PFSK-1 (cell line): ENCODE measurements at regions not wholly inside any gene's neighbourhood (a gene's known extent, or its start where the extent isn't known, plus 50 kb on each side); places are given as distances from the start of the nearest gene placed in this dataset.

ENCODE experiments used
- FOXP2 ChIP-seq: optimal IDR thresholded peaks from 2 replicates; pipeline ENCODE3; 2011; ENCODE audit warnings: borderline replicate concordance, control low read depth, inconsistent platforms; ENCODE audit not compliant: insufficient read depth; ENCODE audit errors: extremely low read length, extremely low read depth
- POLR2AphosphoS5 ChIP-seq: IDR thresholded peaks from 2 replicates; pipeline ENCODE4 v1.6.1; 2012; ENCODE audit warnings: low read depth, mild to moderate bottlenecking, control low read depth, low read length, moderate library complexity
- SIN3A ChIP-seq: IDR thresholded peaks from 2 replicates; pipeline ENCODE4 v1.6.1; 2012; ENCODE audit warnings: mild to moderate bottlenecking, low read length, moderate library complexity, borderline replicate concordance; ENCODE audit not compliant: insufficient read depth
- TAF1 ChIP-seq: IDR thresholded peaks from 2 replicates; pipeline ENCODE4 v1.6.1; 2012; ENCODE audit warnings: low read length, control low read depth, borderline replicate concordance; ENCODE audit not compliant: insufficient read depth
- TF ChIP-seq, protein P1 (sequence below), 2 experiments: IDR thresholded peaks; 2 replicates each; pipeline versions ENCODE4 v1.6.1 to v1.8.0; 2011 to 2012; ENCODE audit warnings: low read depth in 2 of 2, low read length in 2 of 2, control low read depth in 1 of 2, inconsistent platforms in 1 of 2, mild to moderate bottlenecking in 1 of 2, moderate library complexity in 1 of 2; ENCODE audit not compliant: insufficient read depth in 1 of 2

DNA sequence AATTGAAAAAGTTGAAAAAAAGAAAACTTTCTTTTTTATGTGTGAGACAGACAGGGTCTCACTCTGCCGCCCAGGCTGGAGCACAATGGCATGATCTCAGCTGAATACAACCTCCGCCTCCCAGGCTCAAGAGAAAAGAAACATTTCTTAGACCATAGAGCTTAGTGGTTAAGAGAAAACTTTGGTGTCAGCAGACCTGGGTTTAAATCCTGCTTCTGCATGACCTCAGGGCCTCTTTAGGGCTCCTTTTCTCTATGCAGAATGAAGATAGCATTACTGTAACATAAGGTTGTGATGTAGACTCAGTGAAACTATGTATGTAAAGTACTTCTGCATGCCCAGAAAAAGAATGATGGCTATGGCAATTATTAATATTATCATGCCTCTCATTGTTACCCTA lies 104.7 kb upstream of the NUDT4 start:
- TF ChIP-seq POLR2AphosphoS5 (no peak), FOXP2 (no peak), SIN3A (no peak)

DNA sequence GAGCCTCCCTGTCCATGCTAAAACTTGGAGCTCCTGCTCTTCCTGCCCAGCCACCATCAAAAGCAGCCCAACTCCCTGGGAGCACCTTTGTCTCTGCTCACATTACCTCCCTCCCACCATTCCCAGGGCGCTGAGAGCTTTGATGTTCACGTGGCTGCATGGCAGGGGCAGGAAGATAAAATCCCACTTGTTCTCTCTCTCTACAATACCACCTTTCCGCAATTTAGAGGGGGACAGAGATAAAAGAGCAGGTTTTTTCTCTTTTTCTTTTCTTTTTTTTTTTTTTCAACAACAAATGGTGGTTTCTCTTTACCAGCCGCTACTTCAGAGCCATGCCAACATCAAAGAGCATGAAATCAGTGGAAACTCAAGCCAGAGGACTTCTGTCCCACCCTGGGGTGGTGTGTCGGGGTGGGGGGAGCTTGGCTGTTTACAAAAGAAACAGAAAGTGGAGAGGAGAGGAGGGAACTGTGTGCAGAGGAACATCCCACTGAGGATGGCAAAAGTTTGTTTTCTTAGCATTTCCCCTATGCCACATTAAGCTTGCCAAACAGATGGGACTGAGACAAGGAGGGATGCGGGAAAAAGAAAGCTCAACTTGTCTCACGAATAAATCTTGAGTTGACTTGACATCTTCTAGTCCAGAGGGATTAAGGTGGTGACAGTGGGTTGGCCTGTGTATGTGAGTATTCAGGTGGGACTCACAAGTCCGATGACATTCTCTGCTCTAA lies 103.7 kb upstream of the NUDT4 start:
- TF ChIP-seq POLR2AphosphoS5 (no peak), TAF1 (no peak), SIN3A (no peak), FOXP2 (no peak)
- TF ChIP-seq, protein P1, sequence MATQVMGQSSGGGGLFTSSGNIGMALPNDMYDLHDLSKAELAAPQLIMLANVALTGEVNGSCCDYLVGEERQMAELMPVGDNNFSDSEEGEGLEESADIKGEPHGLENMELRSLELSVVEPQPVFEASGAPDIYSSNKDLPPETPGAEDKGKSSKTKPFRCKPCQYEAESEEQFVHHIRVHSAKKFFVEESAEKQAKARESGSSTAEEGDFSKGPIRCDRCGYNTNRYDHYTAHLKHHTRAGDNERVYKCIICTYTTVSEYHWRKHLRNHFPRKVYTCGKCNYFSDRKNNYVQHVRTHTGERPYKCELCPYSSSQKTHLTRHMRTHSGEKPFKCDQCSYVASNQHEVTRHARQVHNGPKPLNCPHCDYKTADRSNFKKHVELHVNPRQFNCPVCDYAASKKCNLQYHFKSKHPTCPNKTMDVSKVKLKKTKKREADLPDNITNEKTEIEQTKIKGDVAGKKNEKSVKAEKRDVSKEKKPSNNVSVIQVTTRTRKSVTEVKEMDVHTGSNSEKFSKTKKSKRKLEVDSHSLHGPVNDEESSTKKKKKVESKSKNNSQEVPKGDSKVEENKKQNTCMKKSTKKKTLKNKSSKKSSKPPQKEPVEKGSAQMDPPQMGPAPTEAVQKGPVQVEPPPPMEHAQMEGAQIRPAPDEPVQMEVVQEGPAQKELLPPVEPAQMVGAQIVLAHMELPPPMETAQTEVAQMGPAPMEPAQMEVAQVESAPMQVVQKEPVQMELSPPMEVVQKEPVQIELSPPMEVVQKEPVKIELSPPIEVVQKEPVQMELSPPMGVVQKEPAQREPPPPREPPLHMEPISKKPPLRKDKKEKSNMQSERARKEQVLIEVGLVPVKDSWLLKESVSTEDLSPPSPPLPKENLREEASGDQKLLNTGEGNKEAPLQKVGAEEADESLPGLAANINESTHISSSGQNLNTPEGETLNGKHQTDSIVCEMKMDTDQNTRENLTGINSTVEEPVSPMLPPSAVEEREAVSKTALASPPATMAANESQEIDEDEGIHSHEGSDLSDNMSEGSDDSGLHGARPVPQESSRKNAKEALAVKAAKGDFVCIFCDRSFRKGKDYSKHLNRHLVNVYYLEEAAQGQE (IDR thresholded peaks at IDR 0.05; ENCODE audit: insufficient read depth in 1 of 2, low read depth in 2 of 2, low read length in 2 of 2) = no peak

- TF ChIP-seq TAF1 (no peak), FOXP2 (no peak), SIN3A (no peak), POLR2AphosphoS5 (no peak)
- TF ChIP-seq, protein P1 (IDR thresholded peaks at IDR 0.05; ENCODE audit: insufficient read depth in 1 of 2, low read depth in 2 of 2, low read length in 2 of 2) = no peak
These were observed 102.8 kb upstream of the NUDT4 start for GRCh38 chr12:93274937-93275336.

GRCh38 chr12:93275589-93275988 lies 102.1 kb upstream of the NUDT4 start:
- TF ChIP-seq FOXP2 = no peak
- TF ChIP-seq SIN3A = no peak
- TF ChIP-seq, protein P1 (IDR thresholded peaks at IDR 0.05; ENCODE audit: insufficient read depth in 1 of 2, low read depth in 2 of 2, low read length in 2 of 2) = no peak
- no peak for TF ChIP-seq POLR2AphosphoS5
- no peak for TF ChIP-seq TAF1

GRCh38 chr12:93279565-93280412 lies 97.9 kb upstream of the NUDT4 start:
- TF ChIP-seq POLR2AphosphoS5 = no peak
- TF ChIP-seq FOXP2 = no peak
- no peak for TF ChIP-seq TAF1
- TF ChIP-seq SIN3A = no peak
- TF ChIP-seq, protein P1 (IDR thresholded peaks at IDR 0.05; ENCODE audit: insufficient read depth in 1 of 2, low read depth in 2 of 2, low read length in 2 of 2) = no peak
